ENCODE measurements at regions not wholly inside any gene's neighbourhood (a gene's known extent, or its start where the extent isn't known, plus 50 kb on each side); places are given as distances from the start of the nearest gene placed in this dataset.

DNA sequence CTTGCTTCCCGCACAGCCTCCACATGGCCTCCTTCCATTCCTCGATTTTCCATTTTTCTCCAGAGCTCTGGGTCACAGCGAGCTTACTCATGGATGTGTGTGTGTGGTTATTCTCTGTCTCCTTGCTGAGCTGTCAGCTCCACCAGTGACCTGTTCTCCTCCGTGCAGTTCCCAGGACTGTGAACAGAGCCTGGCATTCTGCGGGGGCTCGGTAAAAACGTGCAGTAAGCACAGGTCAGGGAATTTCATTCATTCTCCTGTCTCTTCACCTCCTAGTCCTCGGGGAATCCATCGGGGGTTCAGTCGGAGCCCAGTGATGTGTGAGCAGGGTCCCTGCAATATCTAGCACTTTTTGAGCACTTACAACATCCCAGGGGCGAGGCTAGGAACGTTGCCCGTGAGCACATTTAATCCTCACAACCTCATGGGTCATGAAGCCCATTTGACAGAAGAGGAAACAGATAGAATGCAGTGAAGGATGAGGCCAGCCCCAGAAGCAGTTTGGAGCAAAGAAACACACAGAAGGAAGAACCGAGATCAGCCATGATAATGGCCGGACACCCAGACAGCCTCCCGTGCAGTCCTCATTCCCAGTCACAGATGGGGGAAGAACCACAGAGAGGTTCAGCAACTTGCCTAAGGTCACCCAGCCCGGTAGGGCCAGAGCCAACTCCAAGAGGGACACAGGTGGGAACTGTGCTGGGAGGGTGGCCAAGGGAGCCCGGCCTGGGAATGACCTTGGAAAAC lies 183.2 kb upstream of the GSE1 start:
- DNase-seq, result no peak

DNA sequence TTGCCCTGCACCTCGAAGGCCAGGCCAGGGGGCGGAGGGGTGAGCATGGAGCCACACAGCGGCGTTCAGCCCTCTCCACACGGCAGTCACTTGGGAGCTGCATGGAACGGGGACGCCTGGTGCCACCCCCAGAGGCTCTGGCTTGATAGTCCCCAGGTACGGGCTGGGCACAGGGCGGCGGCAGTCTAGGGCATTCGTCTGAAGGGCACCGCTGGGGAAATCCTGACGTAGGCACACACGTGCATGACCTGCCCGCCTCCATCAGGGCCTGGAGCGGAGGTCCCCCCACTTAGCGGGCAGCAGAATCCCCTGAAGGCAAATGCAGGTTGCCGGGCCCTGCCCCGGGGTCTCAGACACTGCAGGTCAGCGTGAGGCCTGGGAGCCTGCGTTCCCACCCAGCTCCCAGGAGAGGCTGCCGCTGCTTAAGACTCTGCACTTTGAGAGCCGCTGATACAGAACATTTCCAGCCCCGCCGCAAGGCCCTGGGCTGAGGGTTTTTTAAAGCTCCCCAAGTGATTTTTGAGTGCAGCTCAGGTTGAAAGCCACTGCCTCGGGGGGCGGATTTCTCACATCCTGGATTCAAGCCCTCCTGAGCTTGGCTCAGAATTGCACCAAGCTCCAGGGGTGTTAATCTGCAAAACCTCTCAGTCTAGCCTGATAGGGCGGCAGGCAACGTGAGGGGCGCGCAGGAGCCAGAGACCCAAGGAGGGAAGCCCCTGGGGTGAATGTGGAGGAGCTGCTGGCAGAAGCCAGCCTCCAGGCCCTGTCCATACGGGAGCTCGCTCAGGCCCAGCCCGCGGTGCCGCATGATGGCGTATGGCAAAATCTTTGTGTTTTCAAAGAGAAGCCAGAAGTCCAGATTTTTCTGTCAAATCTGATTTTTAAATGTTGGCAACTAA lies 182.3 kb upstream of the GSE1 start:
- no peak for DNase-seq

DNA sequence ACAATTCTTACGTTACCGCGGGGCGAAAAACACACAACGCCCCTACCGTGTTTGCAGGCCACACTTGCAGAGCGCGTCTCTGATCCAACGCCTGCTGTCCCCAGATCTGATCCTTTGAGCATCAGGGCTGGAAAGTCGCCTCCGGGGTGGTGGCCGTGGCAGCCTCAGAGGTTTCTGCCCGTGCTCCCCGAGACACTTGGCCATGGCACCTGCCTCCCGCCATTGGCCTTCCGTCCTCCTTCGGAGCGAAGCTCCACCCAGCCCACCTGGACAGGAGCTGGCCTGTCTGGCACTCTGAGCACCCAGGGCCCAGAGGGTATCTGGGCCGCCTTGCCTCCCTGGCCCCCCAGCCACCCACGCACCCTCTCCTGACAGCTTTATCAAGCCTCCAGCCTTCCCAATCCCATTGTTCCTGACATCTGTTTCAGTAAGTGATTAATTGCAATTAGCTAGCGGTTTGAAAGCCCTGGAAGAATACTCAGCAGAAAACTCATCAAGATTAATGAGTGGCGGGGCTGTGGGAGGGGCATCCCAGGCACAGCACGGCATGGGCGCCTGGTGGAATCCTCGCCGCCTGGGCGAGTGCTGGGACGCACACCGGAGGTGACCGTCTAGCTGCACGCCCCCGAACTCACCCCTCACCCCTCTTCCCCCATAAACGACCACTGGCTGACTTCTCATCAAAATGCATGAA lies 181.5 kb upstream of the GSE1 start:
- DNase-seq, result no peak

DNA sequence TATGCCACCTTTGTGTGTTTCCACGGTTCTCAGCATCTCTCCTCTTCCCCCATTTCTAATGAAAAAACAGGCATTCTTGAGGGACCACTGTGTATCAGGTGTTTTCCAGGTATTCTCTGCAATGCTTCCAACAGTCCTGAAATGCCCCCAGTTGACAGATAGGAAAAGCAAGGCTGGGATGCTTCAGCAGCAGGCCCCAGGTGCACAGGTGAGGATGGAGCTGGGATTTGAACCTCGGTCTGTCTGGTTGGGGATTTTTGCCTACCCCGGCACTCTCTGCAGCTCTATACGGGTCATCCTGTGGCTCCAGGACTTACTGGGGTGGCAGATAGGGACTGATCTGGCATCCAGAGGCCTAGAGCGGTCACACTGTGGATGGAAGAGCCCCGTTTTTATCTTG lies 180.5 kb upstream of the GSE1 start:
- no peak for DNase-seq

DNA sequence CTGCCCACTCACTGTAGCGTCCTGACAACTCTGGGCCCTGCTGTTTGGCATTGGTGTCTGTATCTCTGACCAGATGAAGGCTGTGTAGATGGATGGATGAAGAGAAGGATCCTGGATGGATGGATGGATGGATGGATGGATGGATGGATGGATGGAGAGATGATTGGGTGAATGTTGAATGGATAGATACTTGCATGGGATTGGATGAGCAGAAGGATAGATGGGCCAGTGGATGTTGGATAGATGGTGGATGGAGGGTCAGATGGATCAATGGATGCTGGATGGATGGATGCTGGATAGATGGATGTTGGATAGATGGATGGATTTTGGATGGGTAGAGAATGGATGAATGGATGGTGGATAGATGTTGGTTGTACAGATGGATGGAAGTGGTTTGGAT lies 179.6 kb upstream of the GSE1 start:
- DNase-seq, result no peak

DNA sequence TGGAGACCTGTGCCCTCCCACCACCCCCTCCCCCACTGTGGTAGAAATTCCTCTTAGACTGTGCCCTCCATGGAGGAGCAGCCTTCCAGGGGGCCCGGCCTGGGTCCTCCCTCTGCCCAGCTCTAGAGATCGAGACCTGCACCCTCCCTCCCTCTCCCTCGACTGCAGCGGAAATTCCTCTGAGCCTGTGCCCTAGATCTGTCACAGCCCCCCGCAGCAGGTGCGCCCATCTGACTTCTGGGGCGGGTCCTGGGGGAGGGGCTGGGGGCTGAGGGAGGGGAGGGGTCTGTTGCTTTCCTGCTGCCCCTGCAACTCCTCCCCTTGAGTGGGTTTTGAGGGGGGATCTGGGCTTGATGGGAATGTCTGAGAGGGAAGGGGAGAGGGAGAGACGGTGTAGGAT lies 177.8 kb upstream of the GSE1 start:
- DNase-seq, result no peak

DNA sequence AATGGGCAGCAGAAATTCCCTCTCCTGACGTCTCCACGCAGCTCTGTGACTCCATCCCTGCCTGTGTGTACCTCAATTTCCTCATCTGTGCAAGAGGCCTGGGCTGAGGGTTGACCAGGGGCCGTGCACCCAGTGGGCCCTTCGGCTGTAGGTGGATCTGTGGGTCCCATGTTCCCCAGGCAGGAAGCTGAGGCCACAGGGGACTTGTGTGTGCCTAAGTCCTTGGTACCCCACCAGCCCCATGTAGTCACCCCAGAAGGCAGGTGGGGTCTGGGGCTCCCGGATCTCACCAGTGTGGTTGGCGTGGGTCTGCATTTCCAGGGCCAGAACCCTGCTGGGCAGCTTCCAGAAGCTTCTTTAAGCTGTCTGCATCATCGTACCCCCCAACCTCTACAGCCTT lies 177.4 kb upstream of the GSE1 start:
- DNase-seq, result no peak

DNA sequence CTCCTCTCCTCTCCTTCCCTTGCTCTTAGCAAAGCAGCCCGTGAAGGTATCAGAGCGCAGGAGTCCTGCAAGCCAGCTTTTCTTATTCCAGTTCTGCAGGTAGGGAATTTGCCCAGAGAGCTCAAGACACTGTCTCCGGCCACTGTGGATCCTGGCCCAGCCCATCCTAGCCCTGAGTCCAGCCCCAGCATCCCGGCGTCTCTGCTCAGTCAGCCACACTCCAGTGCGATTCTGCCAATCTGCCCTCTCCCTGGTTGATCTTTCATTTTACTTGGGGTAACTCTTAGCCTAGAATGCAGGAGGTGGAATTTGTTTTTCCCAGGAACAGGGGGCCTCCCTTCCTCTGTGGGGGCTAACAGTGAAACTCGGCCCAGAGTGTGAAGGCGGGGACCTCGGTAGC lies 176.9 kb upstream of the GSE1 start:
- DNase-seq, result no peak

DNA sequence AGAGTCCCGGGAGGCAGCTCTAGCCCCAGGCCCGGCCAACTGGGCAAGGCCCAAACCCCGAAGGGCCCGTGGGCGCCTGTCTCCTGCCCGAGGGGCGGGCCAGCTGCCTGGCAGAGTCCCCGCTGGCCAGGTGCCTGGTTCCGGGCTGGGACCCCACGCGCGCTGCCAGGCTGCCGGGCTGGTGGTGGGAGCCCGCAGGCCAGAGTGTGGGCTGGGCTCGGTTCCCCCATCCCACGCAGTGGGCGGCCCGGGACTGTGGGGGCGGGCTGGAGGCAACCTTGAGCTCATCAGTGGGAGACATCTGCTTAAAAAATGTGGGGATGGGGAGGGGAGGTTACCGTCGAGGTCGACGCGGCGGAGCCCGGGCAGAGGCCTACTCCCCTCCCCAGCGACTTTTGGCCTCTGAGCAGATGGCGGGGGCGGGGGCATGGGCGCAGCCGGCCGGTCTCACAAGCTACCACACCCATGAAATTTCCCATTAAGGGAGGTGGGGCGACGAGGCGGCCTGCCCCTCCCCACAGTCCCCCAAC lies 176.4 kb upstream of the GSE1 start:
- DNase-seq, result no peak

DNA sequence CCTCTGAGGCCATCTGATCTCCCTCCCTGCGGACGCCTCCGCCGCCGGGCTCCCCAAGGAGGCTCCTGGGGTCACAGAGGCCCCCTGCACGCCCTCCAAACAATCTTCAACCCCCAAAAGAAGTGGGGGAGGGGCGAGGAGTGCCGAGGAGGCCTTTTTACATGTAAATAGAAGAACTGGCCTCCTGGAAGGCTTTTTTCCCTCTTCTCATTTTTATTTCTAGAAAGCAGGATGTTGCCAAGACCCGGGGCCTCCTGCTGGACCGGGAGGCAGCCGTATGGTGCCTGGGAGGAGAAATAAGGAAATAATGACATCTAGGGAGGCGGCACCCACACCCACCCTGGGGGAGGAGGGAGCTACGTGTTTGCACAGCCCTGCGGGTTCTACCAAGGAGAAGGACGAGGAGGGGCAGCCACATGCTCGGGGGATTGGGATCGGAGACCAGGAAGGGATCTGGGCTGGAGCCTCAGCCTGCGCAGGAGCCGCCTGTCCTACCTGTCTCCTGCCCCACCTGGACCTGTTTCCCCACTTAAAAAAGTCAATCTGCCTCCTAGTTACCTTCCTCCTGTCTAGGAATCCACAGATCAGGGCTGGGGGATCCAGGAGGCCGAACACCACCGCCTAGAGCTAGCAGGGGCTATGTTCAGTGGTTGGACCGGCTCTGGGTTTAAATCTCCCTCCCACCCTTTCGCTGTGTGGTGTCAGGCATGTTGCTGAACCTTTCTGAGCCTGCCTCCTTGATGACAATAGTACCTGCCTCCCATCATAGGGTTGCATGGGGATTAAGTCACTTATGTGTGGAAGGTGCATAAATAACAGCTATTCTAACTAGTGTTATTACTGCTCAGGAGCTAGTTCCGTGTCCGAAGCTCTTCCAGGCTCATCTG lies 175.7 kb upstream of the GSE1 start:
- no peak for DNase-seq

DNA sequence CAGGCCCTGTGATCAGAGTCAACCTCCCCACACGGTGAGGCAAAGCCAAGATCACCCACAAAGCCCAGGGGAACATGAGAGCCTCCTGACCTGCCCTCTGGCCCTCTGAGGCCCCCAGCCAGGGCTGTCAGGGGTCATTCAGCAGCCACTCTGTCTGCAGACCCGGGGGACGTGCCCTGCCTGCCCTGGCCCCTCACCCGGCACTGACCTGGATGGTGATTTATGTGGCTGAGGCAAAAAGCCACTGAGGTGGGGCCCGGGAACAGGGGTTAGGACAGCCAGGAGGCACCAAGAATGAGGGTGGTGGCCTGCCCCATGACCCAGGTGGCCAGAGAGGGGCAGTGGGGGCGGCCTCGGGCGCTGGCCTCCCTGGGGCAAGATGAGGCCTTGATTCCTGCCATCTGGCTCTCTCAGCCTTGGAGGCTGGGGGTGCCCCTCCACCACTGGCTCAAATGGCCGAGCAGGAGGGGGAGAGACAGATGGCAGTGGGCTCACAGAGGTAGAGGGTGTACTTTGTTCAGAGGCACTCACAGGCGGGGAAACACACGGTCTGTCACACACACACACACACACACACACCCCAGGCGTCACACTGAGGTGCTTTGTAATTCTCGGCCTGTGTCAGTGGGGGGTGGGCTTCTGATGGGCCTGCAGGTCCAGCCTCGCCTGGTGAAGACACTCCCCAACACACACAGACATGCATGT lies 174.0 kb upstream of the GSE1 start:
- DNase-seq, result no peak

DNA sequence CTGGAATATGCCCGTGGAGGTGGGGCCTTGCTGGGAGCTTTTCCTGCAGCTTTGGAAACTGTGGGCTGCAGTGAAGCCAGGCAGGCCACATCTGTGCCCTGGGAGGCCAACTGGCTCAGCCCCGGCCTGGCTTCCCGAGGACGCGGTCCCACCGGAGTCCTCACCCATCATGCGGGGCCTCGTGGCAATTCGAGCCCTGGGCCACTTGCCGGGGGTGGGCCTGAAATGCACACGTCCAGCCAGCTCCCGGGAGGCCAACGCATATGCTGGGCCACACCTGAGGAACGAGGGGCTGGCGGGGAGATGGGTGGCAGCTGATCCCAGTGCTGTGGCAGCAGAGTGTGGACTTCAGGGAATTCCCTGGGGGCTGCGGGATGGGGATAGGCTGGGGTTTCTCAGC lies 172.4 kb upstream of the GSE1 start:
- DNase-seq, result no peak

DNA sequence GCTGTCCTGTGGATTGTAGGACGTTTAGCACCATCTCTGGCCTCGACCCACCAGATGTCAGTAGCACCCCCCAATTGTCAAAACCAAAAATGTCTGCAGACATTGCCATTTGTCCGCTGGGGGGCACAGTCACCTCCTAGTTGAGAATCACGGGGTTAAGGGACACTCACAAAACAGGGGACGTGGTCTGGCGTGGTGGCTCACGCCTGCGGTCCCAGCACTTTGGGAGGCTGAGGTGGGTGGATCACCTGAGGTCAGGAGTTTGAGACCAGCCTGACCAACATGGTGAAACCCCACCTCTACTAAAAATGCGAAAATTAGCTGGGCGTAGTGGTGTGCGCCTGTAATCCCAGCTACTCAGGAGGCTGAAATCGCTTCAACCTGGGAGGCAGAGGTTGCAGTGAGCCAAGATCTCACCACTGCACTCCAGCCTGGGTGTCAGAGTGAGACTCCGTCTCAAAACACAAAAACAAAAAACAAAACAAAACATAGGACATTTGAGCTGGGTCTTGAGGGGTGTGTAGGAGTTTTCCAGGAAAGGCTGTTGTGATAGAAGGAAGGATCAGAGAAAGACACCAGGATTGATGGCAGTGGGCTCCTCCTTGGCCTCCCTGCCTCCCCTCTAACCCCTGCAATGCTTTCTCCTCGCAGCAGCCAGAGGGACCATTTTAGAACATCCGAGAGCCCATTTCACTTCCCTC lies 171.8 kb upstream of the GSE1 start:
- no peak for DNase-seq

DNA sequence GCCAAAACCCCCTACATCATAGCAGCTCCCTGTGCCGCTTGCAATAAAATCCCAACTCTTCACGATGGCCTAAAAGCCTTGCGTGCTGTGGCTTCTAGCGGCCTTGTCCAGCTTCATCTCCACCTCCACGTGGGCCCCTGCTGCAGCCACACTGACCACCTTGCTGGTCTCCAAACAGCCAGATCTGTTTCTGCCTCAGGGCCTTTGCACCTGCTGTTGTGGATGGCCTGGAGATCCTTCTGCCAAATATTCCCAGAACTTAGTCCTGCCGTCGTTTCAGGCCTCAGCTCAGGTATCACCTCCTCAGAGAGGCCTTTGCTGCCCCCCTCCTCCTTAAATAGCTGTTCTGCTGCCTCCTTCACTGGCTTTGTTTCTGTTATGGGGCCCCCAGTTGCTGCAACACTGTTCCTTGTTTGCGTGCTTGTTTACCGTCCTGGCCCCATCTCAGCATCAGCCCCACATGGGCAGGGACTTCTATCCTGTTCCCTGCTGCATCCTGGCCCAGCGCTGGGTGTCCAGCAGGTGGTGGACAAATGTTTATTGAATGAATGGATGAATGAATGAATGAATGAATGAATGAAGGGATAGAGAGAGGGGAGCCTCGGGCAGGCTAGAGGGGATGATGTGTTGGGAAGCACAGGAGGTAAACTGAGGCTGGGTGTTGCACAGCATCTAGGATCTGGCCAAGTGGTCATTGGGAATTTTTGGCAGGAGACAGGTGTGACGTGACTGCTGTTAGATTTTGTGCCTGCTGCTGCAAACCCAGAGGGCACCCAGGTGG lies 171.0 kb upstream of the GSE1 start:
- no peak for DNase-seq

DNA sequence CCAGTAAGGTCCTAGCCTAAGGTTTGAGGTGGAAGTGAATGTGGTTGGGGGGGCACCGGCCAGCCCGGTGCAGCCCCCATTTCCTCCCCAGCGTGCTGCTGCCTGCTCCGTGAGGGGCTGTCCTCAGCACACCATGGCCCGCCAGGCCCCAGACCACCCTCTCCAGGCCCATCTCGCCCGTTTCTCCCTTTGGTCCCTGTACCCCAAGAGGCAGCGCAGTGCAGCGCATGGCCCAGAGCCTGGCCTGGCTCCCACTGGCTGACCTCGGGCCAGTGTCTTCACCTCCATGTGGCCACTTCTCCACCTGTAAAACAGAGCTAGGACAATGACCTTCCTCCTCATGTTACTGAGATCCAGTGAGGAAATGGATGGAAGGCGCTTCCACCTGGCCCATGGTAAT lies 170.0 kb upstream of the GSE1 start:
- no peak for DNase-seq

DNA sequence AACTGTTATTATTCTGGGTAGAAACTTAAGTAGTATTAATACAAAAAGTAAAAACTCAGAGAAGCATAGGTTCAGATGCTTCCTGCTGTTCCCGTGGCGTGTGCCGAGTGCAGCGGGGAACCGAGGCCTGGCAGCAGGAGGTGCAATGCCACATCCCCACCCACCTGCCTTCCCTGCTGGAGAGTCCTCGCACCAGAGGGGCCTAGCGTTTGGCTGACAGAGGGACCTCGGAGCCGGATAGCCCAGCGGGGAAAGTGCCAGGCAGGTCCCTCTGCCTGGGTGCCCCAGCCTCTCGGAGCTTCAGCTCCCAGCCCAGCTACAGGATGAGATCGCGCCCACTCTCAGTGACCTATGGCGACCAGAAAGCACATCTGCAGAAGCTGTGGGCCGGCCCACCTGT lies 169.6 kb upstream of the GSE1 start:
- DNase-seq, result no peak

DNA sequence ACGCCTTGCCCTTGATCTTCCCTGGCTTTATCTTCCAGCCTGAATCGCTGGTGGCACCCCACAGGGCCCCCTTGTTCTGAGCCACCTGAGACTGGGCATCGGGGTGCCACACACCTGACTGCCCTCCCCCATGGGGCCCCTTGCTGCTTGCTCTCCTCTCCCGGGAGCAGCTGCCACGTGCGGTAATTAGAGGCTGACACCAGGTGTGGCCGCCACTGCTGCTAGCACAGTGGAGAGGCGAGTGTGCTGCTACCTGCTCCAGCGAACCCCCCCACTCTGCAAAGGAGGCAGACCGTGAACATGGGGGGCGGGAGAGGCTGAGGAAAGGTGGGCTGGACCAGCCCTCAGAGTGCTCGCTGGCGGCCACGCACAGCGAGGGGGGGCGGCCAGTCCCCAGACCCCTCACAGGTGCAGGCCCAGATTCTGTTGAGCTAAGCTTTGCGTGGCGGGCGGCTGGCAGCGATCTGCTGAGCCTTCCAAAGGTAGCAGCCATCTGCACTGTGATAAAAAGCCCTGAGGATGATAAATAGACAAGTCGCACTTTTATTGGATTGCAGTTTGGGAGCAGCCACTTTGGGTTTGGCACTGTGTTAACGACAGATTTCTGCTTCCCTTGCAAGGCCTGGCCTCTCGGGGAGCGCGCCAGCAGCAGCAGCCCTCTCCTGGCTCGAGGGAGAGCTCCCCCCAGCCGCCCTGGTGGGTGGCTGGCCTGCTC lies 167.9 kb upstream of the GSE1 start:
- no peak for DNase-seq

DNA sequence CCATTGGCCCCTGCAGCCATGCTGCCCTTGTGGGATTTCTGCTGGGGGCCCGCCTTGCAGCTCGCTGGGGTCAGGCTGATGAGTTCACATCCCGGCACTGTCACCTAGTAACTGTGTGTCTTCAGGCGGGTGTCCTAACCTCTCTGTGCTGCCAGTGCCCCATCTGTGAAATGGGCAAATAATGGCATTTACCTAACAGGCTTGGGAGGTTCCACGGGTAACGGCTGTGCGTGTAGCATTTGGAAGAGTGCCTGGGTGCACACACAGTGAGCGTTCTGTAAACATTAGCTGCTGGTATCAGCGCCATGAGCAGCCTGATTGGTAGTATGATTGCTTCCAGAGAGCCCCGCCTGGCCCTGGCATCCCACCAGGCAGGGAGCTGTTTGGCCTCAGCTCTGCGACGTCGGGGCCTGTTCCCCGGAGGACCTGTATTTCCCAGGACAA lies 167.3 kb upstream of the GSE1 start:
- DNase-seq, result no peak

DNA sequence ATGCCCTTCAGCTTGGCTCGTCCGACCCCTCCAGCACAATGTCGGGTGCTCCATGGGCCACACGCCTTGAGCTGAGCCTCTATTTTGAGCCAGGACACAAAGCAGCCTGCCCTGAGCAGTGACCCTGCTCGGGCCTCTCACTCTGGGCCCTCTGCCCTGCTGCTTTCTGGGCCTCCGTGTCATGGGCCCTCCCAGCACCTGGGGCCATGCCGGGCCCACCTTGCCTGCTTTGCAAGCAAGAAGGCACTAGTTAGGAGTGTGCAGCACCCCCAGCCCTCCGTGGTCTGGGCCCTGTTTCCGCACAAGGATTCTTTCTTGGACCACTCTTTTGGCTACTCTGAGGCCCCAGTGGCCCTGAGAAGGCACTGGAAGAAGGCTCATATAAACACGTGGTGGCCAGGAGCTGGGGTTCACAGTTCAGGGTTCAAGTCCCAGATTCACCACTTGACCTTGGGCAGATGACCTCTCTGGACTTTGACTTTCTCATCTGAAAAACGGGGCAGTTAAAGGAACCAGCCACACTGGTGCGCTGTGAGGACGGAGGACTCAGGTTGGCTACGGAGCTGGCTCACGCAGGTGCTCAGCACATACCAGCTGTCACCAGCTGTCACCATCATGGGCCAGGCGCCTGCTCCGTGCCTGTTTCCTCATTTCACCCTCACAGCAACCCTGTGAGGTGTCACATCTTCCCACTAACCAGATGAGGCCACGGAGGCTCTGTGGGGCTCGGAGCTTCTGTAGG lies 166.0 kb upstream of the GSE1 start:
- no peak for DNase-seq

Measured in activated effector memory CD4-positive, alpha-beta T cell treated with Interleukin-2 at 50 U/mL for 16 hours (primary cell).